IPS DF 4.7 (cell line): ENCODE measurements at regions not wholly inside any gene's neighbourhood (a gene's known extent, or its start where the extent isn't known, plus 50 kb on each side); places are given as distances from the start of the nearest gene placed in this dataset.

Experiments
- DNase-seq: peaks from one replicate; pipeline ENCODE4 v3.0.0-alpha.2; 2013; ENCODE audit warnings: low spot score; ENCODE audit errors: extremely low read depth

DNA sequence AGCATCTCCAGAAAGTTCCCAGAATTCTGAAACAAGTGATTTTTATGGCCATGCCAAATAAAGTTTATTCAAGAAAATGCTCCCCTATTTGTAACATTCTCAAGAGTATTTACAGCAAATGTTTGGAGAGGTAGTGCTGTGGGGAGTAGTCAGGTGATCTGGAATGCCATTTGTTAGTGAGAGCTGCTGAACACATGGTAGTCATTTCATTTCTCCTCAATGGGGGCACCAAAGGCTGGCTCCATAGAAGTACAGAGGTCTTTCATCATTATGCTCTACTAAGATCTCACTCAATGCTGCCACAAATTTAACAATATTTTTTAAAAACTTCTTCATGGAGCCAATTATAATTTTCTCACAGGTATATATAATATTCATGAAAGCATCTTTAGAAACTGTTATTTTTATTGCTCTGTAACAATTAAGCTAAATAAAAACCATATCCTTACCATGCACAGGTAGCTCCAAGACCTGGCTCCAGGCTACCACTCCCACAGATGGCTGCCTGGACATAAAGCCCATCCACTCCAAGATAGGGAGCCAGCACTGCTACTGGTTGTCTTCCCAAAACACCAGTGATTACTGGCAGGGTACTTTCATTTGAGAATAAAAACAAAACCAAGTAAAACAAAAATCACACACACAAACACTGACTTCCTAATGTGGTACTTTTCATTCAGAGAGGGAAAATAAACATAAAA, 200.8 kb downstream of the PLK2 start:
- no peak for DNase-seq

- DNase-seq: no peak
Observed at GRCh38 chr5:58255970-58256369, 203.9 kb downstream of the PLK2 start.

- DNase-seq: no peak
Observed at GRCh38 chr5:58255386-58255785, 204.5 kb downstream of the PLK2 start.

DNA sequence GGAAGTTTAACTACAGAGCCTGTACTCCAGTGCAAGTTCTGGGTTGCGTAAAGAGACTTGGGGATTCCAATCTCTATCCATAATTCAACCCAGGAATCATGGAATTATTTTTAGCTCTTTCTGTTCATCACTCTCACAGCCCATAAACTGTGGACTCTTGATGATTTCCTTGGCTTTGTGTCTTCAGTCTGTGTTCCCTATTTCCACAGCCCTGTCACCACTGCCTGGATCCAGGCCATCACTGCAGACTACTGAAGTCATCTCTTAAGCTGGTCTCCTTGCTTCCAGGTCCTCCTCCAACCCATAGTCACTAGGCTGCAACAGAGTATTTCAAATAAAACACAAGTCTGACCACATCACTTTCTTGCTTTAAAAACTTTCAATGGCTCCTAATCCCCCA, 211.7 kb downstream of the PLK2 start:
- no peak for DNase-seq

DNA sequence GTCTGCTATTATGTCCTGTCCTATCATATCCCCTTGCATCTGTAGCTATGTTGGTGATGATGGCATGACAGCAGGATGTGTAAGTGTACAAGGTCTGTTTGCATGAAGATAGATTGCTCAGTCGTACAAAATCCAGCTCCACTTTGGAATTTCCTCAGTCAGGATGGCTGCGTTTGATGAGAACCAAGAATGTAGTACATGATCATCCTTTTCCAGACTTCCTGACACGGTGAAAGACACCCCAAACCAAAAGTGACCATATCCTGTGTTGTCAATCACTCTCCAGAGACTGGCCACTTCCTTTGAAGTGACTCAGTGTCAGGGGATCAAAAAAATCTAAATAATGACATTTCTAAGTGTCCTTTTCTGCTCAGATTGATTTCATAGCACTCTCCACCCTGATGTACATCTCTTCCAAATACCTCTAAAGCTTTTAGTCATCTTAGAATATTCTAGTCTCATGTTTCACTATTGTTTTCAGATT, 213.4 kb downstream of the PLK2 start:
- no peak for DNase-seq

DNA sequence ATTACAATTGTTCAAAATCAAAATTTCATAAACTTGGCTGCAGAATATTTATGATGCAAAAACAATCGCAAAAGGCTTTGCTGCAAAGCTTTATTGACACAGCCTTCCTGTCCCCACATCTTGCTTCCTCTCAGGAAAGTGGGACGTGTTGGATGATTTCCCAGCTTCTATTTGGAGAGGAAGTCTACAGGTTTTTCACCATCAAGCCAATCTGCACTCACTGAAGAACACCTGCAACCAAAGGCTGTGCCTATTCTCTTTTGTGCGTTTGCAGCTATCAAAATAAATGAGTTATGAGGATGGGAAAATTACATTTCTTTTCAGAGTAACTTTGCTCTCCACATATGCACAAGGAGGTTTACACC, 214.4 kb downstream of the PLK2 start:
- DNase-seq: no peak

DNA sequence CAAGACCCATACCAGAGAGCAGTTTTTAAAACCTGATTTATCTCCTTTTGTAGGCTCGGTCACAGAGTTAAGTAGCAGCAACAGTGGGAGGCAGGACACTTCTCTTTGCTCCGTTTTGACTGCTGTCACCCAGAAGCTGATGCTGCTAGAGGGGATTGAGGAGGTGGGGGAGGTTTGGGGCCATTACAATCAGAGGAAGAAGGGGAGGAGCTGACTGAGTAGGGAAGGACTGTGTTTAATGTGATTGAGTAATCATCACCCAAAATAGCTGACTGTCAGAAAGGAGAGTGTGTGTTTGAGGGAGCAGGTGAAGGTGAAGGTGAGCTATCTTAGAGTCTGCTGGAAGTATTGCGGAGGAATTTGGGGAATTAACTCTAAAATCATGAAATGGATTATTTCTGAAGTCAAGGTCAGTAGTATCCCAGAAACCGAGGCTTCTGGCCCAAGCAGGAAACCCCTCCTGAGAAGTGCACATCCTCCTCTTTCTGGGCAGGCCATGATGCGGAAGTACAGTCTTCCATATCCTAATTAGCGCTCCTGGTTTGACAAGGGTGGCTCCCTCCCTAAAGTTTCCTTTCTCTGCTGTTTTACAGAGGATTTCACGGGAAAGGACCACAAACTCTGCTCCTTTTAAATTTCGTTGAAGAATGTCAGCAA, 214.9 kb downstream of the PLK2 start:
- DNase-seq: no peak

DNA sequence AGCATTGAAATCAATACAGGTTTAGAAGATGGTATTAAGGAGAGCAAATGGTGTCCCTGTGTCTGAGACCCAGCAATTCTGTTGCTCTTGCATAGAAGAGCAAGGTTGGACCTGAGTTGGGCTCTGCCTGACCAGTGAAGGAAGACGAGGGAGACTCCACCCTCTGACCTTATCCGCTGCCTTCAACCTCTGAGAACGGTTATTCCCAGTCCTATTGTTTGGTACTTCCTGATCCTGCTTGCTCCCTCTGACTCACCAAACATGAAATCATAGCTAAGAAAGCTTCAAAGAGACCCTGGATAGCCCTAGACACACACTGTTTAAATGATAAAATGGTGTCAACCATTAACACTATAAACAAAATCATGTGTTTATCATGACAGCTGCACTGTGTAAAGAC, 218.5 kb downstream of the PLK2 start:
- no peak for DNase-seq

DNA sequence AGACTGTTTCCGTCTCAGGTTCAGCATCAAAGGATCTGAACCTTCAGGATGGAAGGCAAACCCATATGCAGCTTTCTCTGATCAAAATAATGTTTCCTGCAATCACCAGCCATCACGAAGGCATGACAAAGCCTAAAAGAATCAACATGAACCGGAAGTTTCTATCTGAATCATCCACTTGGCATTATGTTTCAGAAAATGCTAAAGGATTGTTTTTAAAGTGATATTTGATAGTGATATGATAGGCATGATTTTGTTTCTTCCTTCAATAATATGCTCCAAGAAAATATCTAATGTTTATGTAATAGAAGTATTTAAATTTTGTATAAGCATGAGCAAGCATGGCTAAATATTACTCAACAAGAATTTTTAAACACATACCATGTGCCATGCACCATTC, 219.6 kb downstream of the PLK2 start:
- no peak for DNase-seq

DNA sequence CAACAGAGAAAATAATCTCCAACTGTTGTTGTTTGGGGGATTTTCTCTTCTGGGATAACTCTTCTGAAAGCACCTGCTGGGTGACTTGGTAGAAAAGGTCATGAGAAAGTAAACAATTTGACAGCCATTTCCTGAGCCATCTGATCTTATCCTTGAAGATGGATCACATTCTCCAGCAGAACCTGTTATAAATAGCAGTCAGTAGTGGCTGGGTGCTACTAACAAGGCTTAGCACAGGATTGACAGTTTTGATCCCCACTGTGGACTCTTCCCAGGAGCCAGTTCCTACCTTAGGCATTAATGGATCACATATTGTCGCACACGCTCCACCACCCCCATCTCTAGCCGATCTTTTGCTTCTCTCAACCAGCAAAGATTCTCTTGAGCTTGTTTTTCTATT, 220.2 kb downstream of the PLK2 start:
- DNase-seq: no peak

- no peak for DNase-seq
Observed at GRCh38 chr5:58239045-58239444, 220.8 kb downstream of the PLK2 start.

- no peak for DNase-seq
Observed at GRCh38 chr5:58236498-58236897, 223.4 kb downstream of the PLK2 start.

DNA sequence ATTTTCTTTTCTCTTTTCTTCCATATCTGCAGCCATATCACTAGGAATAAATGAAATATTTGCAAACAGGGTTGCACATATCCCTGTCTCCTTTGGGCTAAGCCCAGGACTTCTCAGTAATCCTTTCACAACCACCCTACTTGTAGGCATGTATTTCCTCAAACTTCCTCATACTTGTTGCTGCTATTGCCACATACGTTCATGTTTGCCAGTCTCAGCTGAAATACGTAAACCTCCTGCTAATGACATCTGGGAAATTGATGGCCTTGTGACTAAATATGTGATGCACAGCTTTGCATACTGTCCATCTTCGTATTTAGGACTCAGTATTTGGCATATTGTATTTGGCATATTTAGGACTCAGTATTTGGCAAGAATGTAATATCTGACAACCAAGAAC, 224.6 kb downstream of the PLK2 start:
- no peak for DNase-seq

- no peak for DNase-seq
Observed at GRCh38 chr5:58232130-58232529, 227.8 kb downstream of the PLK2 start.

GRCh38 chr5:58231041-58231440, 228.8 kb downstream of the PLK2 start:
- DNase-seq: no peak

- DNase-seq: no peak
Observed at GRCh38 chr5:58228896-58229295, 231.0 kb downstream of the PLK2 start.

DNA sequence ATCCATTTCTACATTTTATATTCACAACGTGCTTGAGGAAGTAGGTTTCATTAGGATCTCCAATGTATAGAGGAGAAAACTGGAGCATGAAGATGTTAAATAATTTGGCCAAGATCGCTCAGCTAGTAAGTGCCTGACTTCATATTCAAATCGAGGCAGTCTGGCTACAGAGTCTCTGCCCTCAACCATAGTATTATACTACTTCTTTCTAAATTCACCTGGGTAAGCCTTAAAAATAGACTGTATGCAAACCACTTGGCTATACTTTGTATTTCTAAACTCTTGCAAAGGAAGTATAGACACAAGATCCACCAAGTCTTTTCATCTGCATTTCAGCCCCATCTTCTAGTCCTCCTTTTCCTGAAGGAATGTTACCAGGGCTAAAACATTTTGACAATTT, 232.0 kb downstream of the PLK2 start:
- DNase-seq: no peak

DNA sequence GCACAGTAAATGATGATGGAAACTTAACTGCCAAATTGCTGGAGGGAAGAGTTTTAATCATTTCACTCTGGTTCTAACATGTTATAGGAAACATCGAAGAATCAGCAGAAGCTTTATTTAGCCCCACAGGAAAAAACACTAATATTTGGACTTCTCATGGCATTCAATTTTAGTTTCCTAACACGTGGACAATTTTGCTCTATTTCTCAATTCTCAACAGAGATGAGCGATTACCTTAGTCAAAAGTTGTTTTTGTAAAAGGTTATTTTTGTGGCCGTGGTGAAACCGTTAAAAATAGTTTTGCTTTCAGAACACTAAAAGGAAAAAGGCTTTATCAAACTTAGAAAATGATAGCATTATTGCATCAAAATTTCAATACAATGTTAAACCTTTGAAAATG, 235.2 kb downstream of the PLK2 start:
- DNase-seq: no peak

DNA sequence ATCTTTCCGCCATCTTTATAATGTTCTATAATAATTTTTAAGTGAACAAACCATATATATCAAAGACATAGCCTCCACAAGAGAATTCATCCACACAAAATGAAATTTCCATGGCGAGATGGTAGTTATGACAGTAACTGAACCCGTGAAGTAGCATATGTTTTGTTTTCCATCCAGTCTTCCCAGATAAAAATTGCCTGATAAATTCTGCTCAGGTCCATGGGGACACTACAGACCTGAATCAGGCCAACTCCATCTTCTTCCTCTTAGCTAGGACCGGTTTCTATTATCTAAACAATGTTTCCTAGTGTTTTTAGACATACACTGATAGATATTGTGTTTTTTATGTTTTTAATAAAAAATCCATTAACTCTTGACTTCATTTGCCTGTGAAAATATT, 235.7 kb downstream of the PLK2 start:
- DNase-seq: no peak

GRCh38 chr5:58215364-58215763, 244.5 kb downstream of the PLK2 start:
- no peak for DNase-seq

DNA sequence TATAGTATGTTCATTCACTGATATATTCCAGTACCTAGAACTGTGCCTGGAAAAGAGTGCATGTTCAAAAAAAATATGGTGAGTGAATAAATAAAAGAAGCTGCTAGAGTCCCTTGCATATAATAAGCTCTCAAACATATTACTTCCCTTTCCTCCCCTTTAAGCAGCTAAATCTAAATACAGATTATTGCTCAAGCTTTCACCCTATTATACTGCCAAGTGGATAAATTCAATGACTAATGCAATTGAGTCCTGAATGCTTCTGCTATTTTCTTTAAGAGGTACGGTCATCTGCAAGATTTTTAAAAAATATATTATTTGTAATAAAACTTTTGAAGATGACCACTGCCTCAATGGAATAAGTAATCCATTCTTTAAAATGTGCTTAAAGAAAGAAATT, 248.4 kb downstream of the PLK2 start:
- no peak for DNase-seq

DNA sequence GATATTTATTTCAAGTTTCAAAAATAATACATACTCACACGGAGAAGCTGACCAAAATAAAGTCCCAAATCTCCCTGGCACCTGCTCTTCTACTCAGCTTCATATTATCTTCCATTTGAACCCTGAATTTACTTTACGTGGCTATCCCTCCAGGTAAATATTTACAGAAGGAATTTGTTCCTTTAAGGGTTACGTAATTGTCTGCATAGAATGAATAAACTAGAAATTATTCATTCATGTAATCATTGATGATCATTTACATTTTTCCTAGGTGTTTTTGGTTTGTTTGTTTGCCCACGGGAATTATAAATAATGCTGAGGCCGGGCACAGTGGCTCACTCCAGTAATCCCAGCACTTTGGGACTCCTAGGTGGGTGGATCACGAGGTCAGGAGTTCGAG, 251.2 kb downstream of the PLK2 start:
- DNase-seq: no peak

- no peak for DNase-seq
Observed at GRCh38 chr5:58207076-58207475, 252.8 kb downstream of the PLK2 start.
